ENCODE measurements at regions not wholly inside any gene's neighbourhood (a gene's known extent, or its start where the extent isn't known, plus 50 kb on each side); places are given as distances from the start of the nearest gene placed in this dataset.

GRCh38 chr14:101358320-101359125 lies 202.8 kb upstream of the DIO3 start:
- no peaks in the 10 kb centered on the region for H3K36me3 ChIP-seq
- peak overlapping the region in 3 of 4 donors; percentile 70 to 80 (median 71) for H3K27ac ChIP-seq
- no peaks in the 10 kb centered on the region for H3K27me3 ChIP-seq
- no peaks in the 10 kb centered on the region for H3K9me3 ChIP-seq
- TF ChIP-seq CTCF (IDR thresholded peaks at IDR 0.05) (no peak), POLR2A (IDR thresholded peaks at IDR 0.05) (no peak)
- DNase-seq = no peak
- H3K4me3 ChIP-seq = no peak overlapping the region
- peaks cover 0 to 7% (median 0%) of the 10 kb centered on the region in 4 donors for H3K4me1 ChIP-seq

GRCh38 chr14:101359221-101360053 lies 201.9 kb upstream of the DIO3 start:
- peak in 1 of 3 donors; percentile 55 for DNase-seq
- Histone ChIP-seq H3K27ac (peak overlapping the region; percentile 29 to 80 (median 70)), H3K4me1 (peaks cover 0 to 7% (median 0%) of the 10 kb centered on the region in 4 donors), H3K27me3 (no peaks in the 10 kb centered on the region), H3K4me3 (no peak overlapping the region), H3K36me3 (no peaks in the 10 kb centered on the region), H3K9me3 (no peaks in the 10 kb centered on the region)
- TF ChIP-seq POLR2A (IDR thresholded peaks at IDR 0.05) = no peak
- no peak for TF ChIP-seq CTCF (IDR thresholded peaks at IDR 0.05)

GRCh38 chr14:101360054-101360911 lies 201.0 kb upstream of the DIO3 start:
- Histone ChIP-seq H3K27me3 (no peaks in the 10 kb centered on the region), H3K36me3 (no peaks in the 10 kb centered on the region), H3K4me3 (no peak overlapping the region), H3K4me1 (peaks cover 0 to 7% (median 0%) of the 10 kb centered on the region in 4 donors), H3K9me3 (no peaks in the 10 kb centered on the region), H3K27ac (peak overlapping the region; percentile 46 to 80 (median 70))
- TF ChIP-seq CTCF (IDR thresholded peaks at IDR 0.05) (no peak), POLR2A (IDR thresholded peaks at IDR 0.05) (no peak)
- peak in 2 of 3 donors; percentile 34 to 74 for DNase-seq

- Histone ChIP-seq H3K27ac (peak overlapping the region; percentile 50 to 80 (median 66)), H3K27me3 (no peaks in the 10 kb centered on the region), H3K36me3 (no peaks in the 10 kb centered on the region), H3K9me3 (no peaks in the 10 kb centered on the region), H3K4me3 (no peak overlapping the region), H3K4me1 (peaks cover 0 to 7% (median 0%) of the 10 kb centered on the region in 4 donors)
- no peak for TF ChIP-seq POLR2A (IDR thresholded peaks at IDR 0.05)
- no peak for DNase-seq
These were observed 200.3 kb upstream of the DIO3 start for GRCh38 chr14:101361044-101361443.

GRCh38 chr14:101361451-101362433 lies 199.6 kb upstream of the DIO3 start:
- TF ChIP-seq POLR2A (IDR thresholded peaks at IDR 0.05) = no peak
- TF ChIP-seq CTCF (IDR thresholded peaks at IDR 0.05) = no peak
- no peaks in the 10 kb centered on the region for H3K36me3 ChIP-seq
- H3K4me1 ChIP-seq = peaks cover 0 to 7% (median 0%) of the 10 kb centered on the region in 4 donors
- DNase-seq = no peak
- H3K4me3 ChIP-seq = no peak overlapping the region
- H3K9me3 ChIP-seq = no peaks in the 10 kb centered on the region
- H3K27me3 ChIP-seq = no peaks in the 10 kb centered on the region
- peak overlapping the region; percentile 50 to 80 (median 66) for H3K27ac ChIP-seq
